ENCODE measurements at regions not wholly inside any gene's neighbourhood (a gene's known extent, or its start where the extent isn't known, plus 50 kb on each side); places are given as distances from the start of the nearest gene placed in this dataset.
A peak's percentile ranks its signal among the peaks of the same experiment; 100 is the strongest.

DNA sequence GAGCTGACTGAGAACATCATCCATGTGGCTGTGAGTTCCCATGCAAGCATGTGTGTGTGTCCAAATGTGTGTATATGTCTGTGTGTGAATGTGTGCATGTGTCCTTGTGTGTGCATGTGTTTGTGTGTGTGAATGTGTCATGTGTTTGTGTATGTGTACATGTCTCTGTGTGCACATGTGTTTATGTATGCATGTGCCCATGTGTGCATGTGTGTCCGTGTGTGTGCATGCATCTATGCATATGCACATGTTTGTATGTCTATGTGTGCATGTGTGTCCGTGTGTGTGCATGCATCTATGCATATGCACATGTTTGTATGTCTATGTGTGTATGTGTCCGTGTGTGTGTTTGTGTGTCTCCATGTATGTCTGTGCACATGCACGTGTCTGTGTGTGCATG is 99.7 kb downstream of the LBH start:
- H3K4me1 Mint-ChIP-seq (ENCODE audit: low read depth in 2 of 2), result peaks cover 36 to 38% of the 10 kb centered on the region in 2 donors
- H3K27me3 Mint-ChIP-seq, result no peaks in the 10 kb centered on the region
- ATAC-seq (replicated peaks) (no peak), DNase-seq (no peak)
- H3K9me3 Mint-ChIP-seq, result no peaks in the 10 kb centered on the region
- no peak overlapping the region for H3K4me3 Mint-ChIP-seq
- peak overlapping the region in 1 of 2 donors; percentile 54 for H3K27ac Mint-ChIP-seq
- H3K36me3 Mint-ChIP-seq (ENCODE audit: insufficient read depth), result peaks cover 3% of the 10 kb centered on the region

GRCh38 chr2:30331869-30332268 is 100.5 kb downstream of the LBH start:
- ATAC-seq (replicated peaks) (no peak), DNase-seq (no peak)
- Mint-ChIP-seq H3K9me3 (no peaks in the 10 kb centered on the region), H3K4me1 (ENCODE audit: low read depth in 2 of 2) (peaks cover 44 to 46% of the 10 kb centered on the region in 2 donors), H3K27ac (no peak overlapping the region), H3K27me3 (no peaks in the 10 kb centered on the region), H3K36me3 (ENCODE audit: insufficient read depth) (peaks cover 3% of the 10 kb centered on the region), H3K4me3 (no peak overlapping the region)

- Mint-ChIP-seq H3K27me3 (no peaks in the 10 kb centered on the region), H3K9me3 (no peaks in the 10 kb centered on the region), H3K36me3 (ENCODE audit: insufficient read depth) (peaks cover 3% of the 10 kb centered on the region), H3K27ac (peak overlapping the region; percentile 84 to 97), H3K4me3 (peak overlapping the region in 1 of 2 donors; percentile 7), H3K4me1 (ENCODE audit: low read depth in 2 of 2) (peaks cover 55 to 57% of the 10 kb centered on the region in 2 donors)
- peak; percentile 18 for ATAC-seq (replicated peaks)
- no peak for DNase-seq
Measured at GRCh38 chr2:30332791-30333453, 101.6 kb downstream of the LBH start.

GRCh38 chr2:30334762-30335363 is 103.5 kb downstream of the LBH start:
- Mint-ChIP-seq H3K4me3 (peak overlapping the region; percentile 83 to 89), H3K27me3 (no peaks in the 10 kb centered on the region), H3K27ac (peak overlapping the region; percentile 97 to 98), H3K36me3 (ENCODE audit: insufficient read depth) (peaks cover 3% of the 10 kb centered on the region), H3K9me3 (no peaks in the 10 kb centered on the region), H3K4me1 (ENCODE audit: low read depth in 2 of 2) (peaks cover 60 to 70% of the 10 kb centered on the region in 2 donors)
- DNase-seq (no peak), ATAC-seq (replicated peaks) (no peak)

DNA sequence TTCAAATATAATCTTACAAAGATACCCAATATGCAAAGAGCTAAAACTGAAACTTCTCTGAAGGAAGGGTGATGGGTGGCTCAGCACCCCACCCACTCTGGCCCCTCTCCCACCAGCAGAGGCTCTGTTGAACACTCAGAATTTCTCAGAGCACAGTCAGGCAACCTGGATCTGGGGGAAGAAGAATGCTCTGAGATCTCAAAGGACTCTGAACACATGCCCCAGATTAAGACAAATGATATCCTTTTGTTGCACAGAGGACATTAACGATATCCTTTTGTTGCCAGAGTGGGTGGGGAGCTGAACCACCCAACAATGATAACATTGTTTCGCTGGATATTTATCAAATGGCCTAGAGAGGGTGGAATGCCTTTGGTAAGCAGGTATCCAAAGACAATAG is 104.8 kb downstream of the LBH start:
- Mint-ChIP-seq H3K4me3 (peak overlapping the region; percentile 83 to 89), H3K4me1 (ENCODE audit: low read depth in 2 of 2) (peaks cover 60 to 70% of the 10 kb centered on the region in 2 donors), H3K27me3 (no peaks in the 10 kb centered on the region), H3K9me3 (no peaks in the 10 kb centered on the region), H3K27ac (peak overlapping the region; percentile 97 to 98), H3K36me3 (ENCODE audit: insufficient read depth) (peaks cover 3% of the 10 kb centered on the region)
- DNase-seq, result no peak
- no peak for ATAC-seq (replicated peaks)

- Mint-ChIP-seq H3K27me3 (no peaks in the 10 kb centered on the region), H3K4me3 (peak overlapping the region; percentile 83 to 89), H3K9me3 (no peaks in the 10 kb centered on the region), H3K36me3 (ENCODE audit: insufficient read depth) (peaks cover 3% of the 10 kb centered on the region), H3K4me1 (ENCODE audit: low read depth in 2 of 2) (peaks cover 57 to 62% of the 10 kb centered on the region in 2 donors), H3K27ac (peak overlapping the region; percentile 97 to 98)
- ATAC-seq (replicated peaks) (peak; percentile 91), DNase-seq (peak; percentile 23 to 43 (median 30))
Measured at GRCh38 chr2:30336978-30337841, 105.9 kb downstream of the LBH start.

- peak overlapping the region in 1 of 2 donors; percentile 83 for H3K4me3 Mint-ChIP-seq
- H3K36me3 Mint-ChIP-seq (ENCODE audit: insufficient read depth), result peaks cover 3% of the 10 kb centered on the region
- peaks cover 0 to 3% of the 10 kb centered on the region in 2 donors for H3K9me3 Mint-ChIP-seq
- H3K27me3 Mint-ChIP-seq, result no peaks in the 10 kb centered on the region
- ATAC-seq (replicated peaks) (no peak), DNase-seq (no peak)
- H3K27ac Mint-ChIP-seq, result peak overlapping the region; percentile 97 to 98
- peaks cover 48 to 54% of the 10 kb centered on the region in 2 donors for H3K4me1 Mint-ChIP-seq (ENCODE audit: low read depth in 2 of 2)
Measured at GRCh38 chr2:30338475-30338874, 107.1 kb downstream of the LBH start.

- Mint-ChIP-seq H3K36me3 (ENCODE audit: insufficient read depth) (peaks cover 3% of the 10 kb centered on the region), H3K27ac (peak overlapping the region in 1 of 2 donors; percentile 97), H3K4me1 (ENCODE audit: low read depth in 2 of 2) (peaks cover 42 to 49% of the 10 kb centered on the region in 2 donors), H3K27me3 (no peaks in the 10 kb centered on the region), H3K4me3 (no peak overlapping the region), H3K9me3 (peaks cover 0 to 3% of the 10 kb centered on the region in 2 donors)
- ATAC-seq (replicated peaks) (no peak), DNase-seq (no peak)
Measured at GRCh38 chr2:30339071-30339470, 107.7 kb downstream of the LBH start.

- H3K27ac Mint-ChIP-seq, result peak overlapping the region in 1 of 2 donors; percentile 47
Measured at GRCh38 chr2:30341500-30342267, 105.4 kb upstream of the LCLAT1 start.

DNA sequence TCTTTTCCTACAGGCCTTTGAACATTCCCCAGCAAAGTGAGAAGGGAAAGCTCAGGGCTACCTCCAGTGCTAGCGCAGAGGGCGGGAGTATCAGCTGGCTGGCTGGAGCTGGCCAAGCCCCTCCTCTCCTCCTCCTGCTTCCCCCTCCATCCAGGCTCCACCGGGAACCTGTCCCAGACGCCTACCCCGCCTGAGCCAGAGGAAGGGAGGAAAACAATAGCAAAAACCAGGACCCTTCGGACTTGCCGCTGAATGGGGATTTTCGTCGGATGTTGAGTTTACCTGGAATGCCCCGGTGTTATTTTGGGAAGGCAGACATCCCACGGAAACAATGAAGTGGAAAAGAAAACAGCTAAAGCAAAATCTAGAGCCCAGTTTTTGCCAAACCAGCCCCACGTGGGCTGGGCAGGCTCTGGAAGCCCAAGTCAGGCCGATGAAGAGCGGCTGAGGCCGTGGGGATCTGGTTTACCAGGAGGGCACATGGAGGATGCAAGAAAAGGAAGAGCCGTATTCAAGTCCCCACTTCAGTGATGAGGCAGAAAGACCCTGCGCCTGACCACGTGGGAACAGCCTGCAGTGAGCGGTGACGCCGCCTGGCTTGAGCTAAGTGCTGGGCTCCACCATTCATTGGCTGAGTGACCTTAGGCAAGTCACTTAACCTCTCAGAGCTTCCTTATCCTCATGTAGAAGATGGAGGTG is 100.4 kb upstream of the LCLAT1 start:
- H3K27ac Mint-ChIP-seq, result no peak overlapping the region
- DNase-seq (no peak), ATAC-seq (replicated peaks) (no peak)
- no peak overlapping the region for H3K4me3 Mint-ChIP-seq
- H3K4me1 Mint-ChIP-seq (ENCODE audit: low read depth in 2 of 2), result no peaks in the 10 kb centered on the region
- no peaks in the 10 kb centered on the region for H3K36me3 Mint-ChIP-seq (ENCODE audit: insufficient read depth)
- no peaks in the 10 kb centered on the region for H3K27me3 Mint-ChIP-seq
- H3K9me3 Mint-ChIP-seq, result peaks cover 0 to 3% of the 10 kb centered on the region in 2 donors

More at GRCh38 chr2:30341500-30342267, 105.4 kb upstream of the LCLAT1 start:
- no peak overlapping the region for H3K4me3 Mint-ChIP-seq
- H3K9me3 Mint-ChIP-seq, result peaks cover 0 to 3% of the 10 kb centered on the region in 2 donors
- ATAC-seq (replicated peaks) (no peak), DNase-seq (no peak)
- no peaks in the 10 kb centered on the region for H3K36me3 Mint-ChIP-seq (ENCODE audit: insufficient read depth)
- H3K4me1 Mint-ChIP-seq (ENCODE audit: low read depth in 2 of 2), result peaks cover 18 to 26% of the 10 kb centered on the region in 2 donors
- no peaks in the 10 kb centered on the region for H3K27me3 Mint-ChIP-seq

GRCh38 chr2:30348825-30349224 is 98.2 kb upstream of the LCLAT1 start:
- peaks cover 0 to 3% of the 10 kb centered on the region in 2 donors for H3K4me1 Mint-ChIP-seq (ENCODE audit: low read depth in 2 of 2)
- H3K4me3 Mint-ChIP-seq, result no peak overlapping the region
- H3K27ac Mint-ChIP-seq, result peak overlapping the region in 1 of 2 donors; percentile 7
- H3K36me3 Mint-ChIP-seq (ENCODE audit: insufficient read depth), result no peaks in the 10 kb centered on the region
- no peaks in the 10 kb centered on the region for H3K9me3 Mint-ChIP-seq
- ATAC-seq (replicated peaks), result no peak
- H3K27me3 Mint-ChIP-seq, result no peaks in the 10 kb centered on the region
- no peak for DNase-seq

DNA sequence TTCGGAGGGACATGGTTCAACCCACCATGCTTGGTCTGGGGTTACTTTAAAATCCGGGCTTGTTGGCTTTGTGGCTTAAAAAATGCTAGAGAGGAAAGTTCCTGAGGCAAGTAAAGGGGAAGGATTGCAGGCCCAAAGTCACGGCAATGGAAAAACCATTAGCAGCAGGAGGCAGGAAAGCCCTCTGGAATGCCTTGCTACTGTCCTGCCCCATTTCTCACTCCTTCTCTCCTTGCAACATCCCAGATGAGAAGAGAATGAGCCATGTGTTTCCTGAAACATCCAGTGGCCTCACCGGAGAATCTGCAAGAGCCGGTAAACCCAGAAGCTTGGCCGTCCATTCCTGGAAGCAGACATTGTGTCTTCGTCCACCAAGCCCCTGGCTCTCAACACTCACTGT is 97.4 kb upstream of the LCLAT1 start:
- DNase-seq (no peak), ATAC-seq (replicated peaks) (no peak)
- Mint-ChIP-seq H3K27me3 (no peaks in the 10 kb centered on the region), H3K4me3 (no peak overlapping the region), H3K9me3 (no peaks in the 10 kb centered on the region), H3K27ac (no peak overlapping the region), H3K36me3 (ENCODE audit: insufficient read depth) (no peaks in the 10 kb centered on the region), H3K4me1 (ENCODE audit: low read depth in 2 of 2) (peaks cover 0 to 3% of the 10 kb centered on the region in 2 donors)

All from effector memory CD8-positive, alpha-beta T cell (primary cell).